ENCODE measurements at regions not wholly inside any gene's neighbourhood (a gene's known extent, or its start where the extent isn't known, plus 50 kb on each side); places are given as distances from the start of the nearest gene placed in this dataset.

DNA sequence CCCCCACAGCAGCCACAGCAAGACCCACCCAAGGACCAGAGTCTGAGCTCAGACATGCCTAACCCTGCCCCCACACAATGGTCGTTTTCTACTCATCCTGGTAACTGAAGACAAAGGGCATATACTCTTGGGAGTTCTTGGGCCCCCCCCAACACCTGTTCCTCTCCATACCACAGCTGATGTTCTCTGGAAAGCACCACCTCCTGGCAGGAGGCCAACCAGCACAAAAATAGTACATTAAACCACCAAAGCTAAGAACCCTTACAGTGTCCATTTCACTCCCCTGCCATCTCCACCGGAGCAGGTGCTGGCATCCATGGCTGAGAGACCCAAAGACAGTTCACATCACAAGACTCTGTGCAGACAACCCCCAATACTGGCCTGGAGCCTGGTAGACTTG is 80.6 kb upstream of the DAAM1 start:
- no peak overlapping the region for H3K4me3 ChIP-seq (ENCODE audit: low read depth, low read length)
- TF ChIP-seq, protein P1, sequence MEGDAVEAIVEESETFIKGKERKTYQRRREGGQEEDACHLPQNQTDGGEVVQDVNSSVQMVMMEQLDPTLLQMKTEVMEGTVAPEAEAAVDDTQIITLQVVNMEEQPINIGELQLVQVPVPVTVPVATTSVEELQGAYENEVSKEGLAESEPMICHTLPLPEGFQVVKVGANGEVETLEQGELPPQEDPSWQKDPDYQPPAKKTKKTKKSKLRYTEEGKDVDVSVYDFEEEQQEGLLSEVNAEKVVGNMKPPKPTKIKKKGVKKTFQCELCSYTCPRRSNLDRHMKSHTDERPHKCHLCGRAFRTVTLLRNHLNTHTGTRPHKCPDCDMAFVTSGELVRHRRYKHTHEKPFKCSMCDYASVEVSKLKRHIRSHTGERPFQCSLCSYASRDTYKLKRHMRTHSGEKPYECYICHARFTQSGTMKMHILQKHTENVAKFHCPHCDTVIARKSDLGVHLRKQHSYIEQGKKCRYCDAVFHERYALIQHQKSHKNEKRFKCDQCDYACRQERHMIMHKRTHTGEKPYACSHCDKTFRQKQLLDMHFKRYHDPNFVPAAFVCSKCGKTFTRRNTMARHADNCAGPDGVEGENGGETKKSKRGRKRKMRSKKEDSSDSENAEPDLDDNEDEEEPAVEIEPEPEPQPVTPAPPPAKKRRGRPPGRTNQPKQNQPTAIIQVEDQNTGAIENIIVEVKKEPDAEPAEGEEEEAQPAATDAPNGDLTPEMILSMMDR (IDR thresholded peaks at IDR 0.05): no peak
- H3K4me2 ChIP-seq (ENCODE audit: low read length): no peak overlapping the region
- H3K9me3 ChIP-seq (ENCODE audit: control insufficient read depth, low read length): no peaks in the 10 kb centered on the region
- H3K27me3 ChIP-seq (ENCODE audit: control insufficient read depth, insufficient read depth, low read length): no peaks in the 10 kb centered on the region
- H2AFZ ChIP-seq: no peak overlapping the region
- no peaks in the 10 kb centered on the region for H3K79me2 ChIP-seq
- H3K4me1 ChIP-seq: no peaks in the 10 kb centered on the region
- no peaks in the 10 kb centered on the region for H3K36me3 ChIP-seq (ENCODE audit: control insufficient read depth, insufficient read depth, low read length)
- H3K9ac ChIP-seq: no peak overlapping the region
- no peak overlapping the region for H3K27ac ChIP-seq

DNA sequence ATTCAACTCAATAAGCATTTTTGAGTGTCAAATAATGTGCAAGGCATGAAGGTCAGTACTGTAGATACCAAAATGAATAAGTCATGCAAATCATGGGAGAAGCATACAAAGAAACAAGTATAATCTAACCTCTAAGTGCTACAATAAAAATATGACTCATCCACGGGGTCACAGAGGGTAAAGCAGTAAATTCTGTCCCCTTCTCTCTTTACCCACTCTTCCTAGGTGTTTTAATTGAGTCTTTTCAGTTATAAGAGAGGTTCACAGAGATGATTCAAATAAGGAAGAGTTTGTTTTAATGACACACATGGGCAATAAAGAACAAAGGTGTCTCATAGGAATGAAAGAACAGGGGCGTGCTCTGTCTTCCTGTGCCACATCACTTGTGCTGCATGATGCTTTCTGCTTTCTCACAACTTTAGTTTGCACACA is 71.5 kb upstream of the DAAM1 start:
- peaks cover 12% of the 10 kb centered on the region for H3K4me1 ChIP-seq
- no peak overlapping the region for H3K4me3 ChIP-seq (ENCODE audit: low read depth, low read length)
- H3K79me2 ChIP-seq: no peaks in the 10 kb centered on the region
- H3K27ac ChIP-seq: no peak overlapping the region
- H3K4me2 ChIP-seq (ENCODE audit: low read length): no peak overlapping the region
- no peaks in the 10 kb centered on the region for H3K27me3 ChIP-seq (ENCODE audit: control insufficient read depth, insufficient read depth, low read length)
- no peaks in the 10 kb centered on the region for H3K36me3 ChIP-seq (ENCODE audit: control insufficient read depth, insufficient read depth, low read length)
- TF ChIP-seq, protein P1 (IDR thresholded peaks at IDR 0.05): no peak
- H3K9ac ChIP-seq: no peak overlapping the region
- H3K9me3 ChIP-seq (ENCODE audit: control insufficient read depth, low read length): no peaks in the 10 kb centered on the region
- H2AFZ ChIP-seq: no peak overlapping the region

DNA sequence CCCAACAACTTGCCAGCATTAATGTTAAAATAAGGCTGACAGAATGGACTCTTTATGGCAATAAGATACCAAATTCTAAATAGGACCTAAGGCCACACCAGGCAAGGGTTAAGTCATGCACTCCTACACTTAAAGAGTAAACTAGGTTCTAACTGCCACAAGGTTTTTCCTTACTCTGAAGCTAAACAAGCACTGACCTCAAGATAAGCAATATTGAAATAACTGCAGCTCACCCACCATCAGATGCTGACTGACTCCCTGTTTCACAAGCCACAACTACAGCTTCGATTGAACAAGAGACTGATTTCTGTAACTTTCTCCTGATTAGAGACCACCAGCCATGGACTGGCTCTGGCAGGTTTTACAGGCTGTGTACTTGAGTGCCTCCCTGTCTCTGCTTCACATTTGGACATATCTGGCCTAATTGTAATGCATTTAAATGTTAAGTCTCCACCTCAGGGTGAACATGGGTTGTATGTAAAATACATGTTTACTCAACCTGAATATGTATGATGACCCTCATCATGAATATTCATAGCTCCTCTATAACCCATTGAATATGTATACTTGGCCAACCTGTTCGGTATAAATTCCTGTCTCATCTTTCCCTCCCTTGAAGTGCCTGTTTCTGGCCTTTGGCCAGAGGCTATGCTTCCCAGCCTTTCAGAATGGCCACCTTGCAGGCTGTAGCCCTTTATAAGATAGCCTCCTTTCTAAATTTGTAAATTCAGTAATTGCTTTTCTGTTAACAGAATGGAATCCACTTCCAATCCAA is 70.5 kb upstream of the DAAM1 start:
- Histone ChIP-seq H3K27me3 (ENCODE audit: control insufficient read depth, insufficient read depth, low read length) (no peaks in the 10 kb centered on the region), H3K36me3 (ENCODE audit: control insufficient read depth, insufficient read depth, low read length) (no peaks in the 10 kb centered on the region), H3K4me2 (ENCODE audit: low read length) (no peak overlapping the region), H2AFZ (no peak overlapping the region), H3K4me1 (peaks cover 12% of the 10 kb centered on the region), H3K9me3 (ENCODE audit: control insufficient read depth, low read length) (no peaks in the 10 kb centered on the region), H3K27ac (no peak overlapping the region), H3K4me3 (ENCODE audit: low read depth, low read length) (no peak overlapping the region), H3K9ac (no peak overlapping the region), H3K79me2 (no peaks in the 10 kb centered on the region)
- TF ChIP-seq, protein P1 (IDR thresholded peaks at IDR 0.05): no peak

DNA sequence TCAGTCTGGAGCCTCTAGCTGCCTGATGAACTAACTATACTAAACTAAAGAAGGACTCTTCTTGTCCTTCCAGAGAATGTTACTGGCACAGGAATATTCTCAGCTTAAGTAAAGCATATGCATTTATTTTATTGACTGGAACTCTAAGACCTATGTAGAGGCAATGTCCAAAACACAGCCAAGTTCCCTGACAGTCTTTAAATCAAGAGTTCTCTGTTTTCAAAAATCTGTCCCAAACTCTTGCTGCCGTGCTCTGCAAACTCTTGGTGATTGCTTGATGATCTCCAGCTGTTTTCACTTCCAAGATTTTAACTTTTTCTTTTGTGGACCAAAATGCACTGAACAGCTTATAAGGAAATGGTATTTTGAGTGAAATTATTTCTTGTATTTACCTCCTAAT is 67.5 kb upstream of the DAAM1 start:
- H3K9me3 ChIP-seq (ENCODE audit: control insufficient read depth, low read length): no peaks in the 10 kb centered on the region
- no peak overlapping the region for H3K4me3 ChIP-seq (ENCODE audit: low read depth, low read length)
- H2AFZ ChIP-seq: no peak overlapping the region
- H3K27ac ChIP-seq: no peak overlapping the region
- no peaks in the 10 kb centered on the region for H3K79me2 ChIP-seq
- no peak overlapping the region for H3K9ac ChIP-seq
- no peaks in the 10 kb centered on the region for H3K27me3 ChIP-seq (ENCODE audit: control insufficient read depth, insufficient read depth, low read length)
- H3K4me2 ChIP-seq (ENCODE audit: low read length): no peak overlapping the region
- peaks cover 12% of the 10 kb centered on the region for H3K4me1 ChIP-seq
- no peaks in the 10 kb centered on the region for H3K36me3 ChIP-seq (ENCODE audit: control insufficient read depth, insufficient read depth, low read length)
- TF ChIP-seq, protein P1 (IDR thresholded peaks at IDR 0.05): no peak

DNA sequence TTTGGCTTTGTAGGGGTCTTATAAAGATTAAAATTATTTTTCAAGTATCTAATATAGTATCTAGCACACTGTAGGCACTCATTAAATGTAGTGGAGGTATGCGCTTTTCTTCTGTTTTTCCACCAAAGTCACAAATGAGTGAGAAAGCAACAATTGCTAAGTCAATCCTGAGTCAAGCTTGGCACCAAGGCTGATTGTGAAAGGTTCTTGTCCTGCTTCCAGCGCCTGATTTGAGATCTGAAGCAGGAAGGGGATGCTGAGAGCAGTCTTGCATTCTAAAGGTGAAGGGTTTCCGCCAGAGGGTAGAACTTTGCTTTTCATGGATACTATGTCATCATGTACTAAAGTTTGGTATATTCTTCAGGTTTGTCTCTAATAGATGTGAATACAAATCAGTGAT is 64.9 kb upstream of the DAAM1 start:
- Histone ChIP-seq H3K79me2 (no peaks in the 10 kb centered on the region), H2AFZ (no peak overlapping the region), H3K4me2 (ENCODE audit: low read length) (no peak overlapping the region), H3K27me3 (ENCODE audit: control insufficient read depth, insufficient read depth, low read length) (no peaks in the 10 kb centered on the region), H3K27ac (no peak overlapping the region), H3K36me3 (ENCODE audit: control insufficient read depth, insufficient read depth, low read length) (no peaks in the 10 kb centered on the region), H3K9ac (no peak overlapping the region), H3K4me3 (ENCODE audit: low read depth, low read length) (no peak overlapping the region), H3K9me3 (ENCODE audit: control insufficient read depth, low read length) (no peaks in the 10 kb centered on the region), H3K4me1 (peaks cover 6% of the 10 kb centered on the region)
- TF ChIP-seq, protein P1 (IDR thresholded peaks at IDR 0.05): no peak

Data from parathyroid adenoma (tissue), 2 donors.